ENCODE measurements at regions not wholly inside any gene's neighbourhood (a gene's known extent, or its start where the extent isn't known, plus 50 kb on each side); places are given as distances from the start of the nearest gene placed in this dataset.

GRCh38 chr2:149652526-149652925, 65.0 kb upstream of the MMADHC start:
- TF ChIP-seq SUZ12 (IDR thresholded peaks at IDR 0.05; ENCODE audit: extremely low read depth, insufficient read depth, insufficient read length) = no peak
- TF ChIP-seq YY1 (IDR thresholded peaks at IDR 0.05; ENCODE audit: insufficient read depth, insufficient read length) = no peak
- no peak for TF ChIP-seq ZNF274 (IDR thresholded peaks at IDR 0.05; ENCODE audit: low read depth, low read length)
